Endometrium (tissue), 2 donors: ENCODE measurements at regions not wholly inside any gene's neighbourhood (a gene's known extent, or its start where the extent isn't known, plus 50 kb on each side); places are given as distances from the start of the nearest gene placed in this dataset.

ENCODE experiments used
- FAIRE-seq: peaks from 2 replicates; lab custom pipeline; 2012; peaks lifted over from hg19 to GRCh38; lab: Jason Lieb, UNC
- donor health status: control.
- donor health status: control.

DNA sequence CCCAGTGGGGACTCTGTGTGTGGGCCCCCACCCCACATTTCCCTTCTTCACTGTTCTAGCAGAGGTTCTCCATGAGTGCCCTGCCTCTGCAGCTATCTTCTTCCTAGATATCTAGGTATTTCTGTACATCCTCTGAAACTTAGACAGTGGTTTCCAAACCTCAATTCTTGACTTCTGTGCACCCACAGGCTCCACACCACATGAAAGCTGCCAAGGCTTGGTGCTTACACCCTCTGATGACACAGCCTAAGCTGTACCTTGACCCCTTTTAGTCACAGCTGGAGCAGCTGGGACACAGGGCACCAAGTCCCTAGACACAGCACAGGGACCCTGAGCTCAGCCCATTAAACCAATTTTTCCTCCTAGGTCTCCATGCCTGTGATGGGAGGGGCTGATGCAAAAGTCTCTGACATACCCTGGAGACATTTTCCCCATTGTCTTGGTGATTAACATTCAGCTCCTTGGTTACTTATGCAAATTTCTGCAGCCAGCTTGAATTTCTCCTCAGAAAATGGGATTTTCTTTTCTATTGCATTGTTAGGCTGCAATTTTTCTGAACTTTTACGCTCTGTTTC is 304.5 kb downstream of the OTOL1 start:
- no peak for FAIRE-seq

DNA sequence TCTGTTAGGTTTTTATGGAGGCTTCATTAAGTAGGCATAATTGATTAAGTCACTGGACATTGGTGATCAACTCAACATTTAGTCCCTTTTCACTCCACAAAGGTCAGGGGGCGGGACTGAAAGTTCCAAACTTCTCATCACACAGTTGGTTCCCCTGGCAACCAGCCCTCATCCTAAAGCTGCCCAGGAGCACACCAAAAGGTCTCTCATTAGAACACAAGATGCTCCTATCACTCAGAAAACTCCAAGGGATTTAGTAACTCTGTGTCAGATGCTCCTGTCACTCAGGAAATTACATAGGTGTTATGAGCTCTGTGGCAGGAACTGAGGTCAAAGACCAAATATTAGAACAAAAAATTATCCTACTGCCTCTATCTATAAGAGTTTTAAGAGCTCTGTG is 321.5 kb downstream of the OTOL1 start:
- FAIRE-seq: no peak

GRCh38 chr3:161821591-161821990 is 325.0 kb downstream of the OTOL1 start:
- no peak for FAIRE-seq

DNA sequence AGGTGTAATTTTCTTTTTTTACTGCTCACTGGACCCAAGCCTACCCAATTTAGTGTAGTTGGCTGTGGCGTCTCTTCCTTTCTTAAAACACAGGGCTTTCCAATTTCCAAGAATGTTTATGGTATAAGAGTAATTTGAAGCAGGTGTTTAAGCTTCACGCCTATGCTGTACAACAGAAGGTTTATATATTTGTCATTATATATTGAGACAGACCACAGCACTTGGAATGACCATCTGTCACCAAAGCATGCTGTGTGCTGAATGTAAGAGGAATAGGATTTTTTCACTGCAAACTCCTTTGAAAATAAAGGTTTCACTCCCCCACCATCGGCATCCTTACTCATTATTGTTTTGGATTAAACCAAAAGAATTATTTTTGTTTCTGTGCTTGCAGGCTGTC is 325.7 kb downstream of the OTOL1 start:
- FAIRE-seq: peak; percentile 84

DNA sequence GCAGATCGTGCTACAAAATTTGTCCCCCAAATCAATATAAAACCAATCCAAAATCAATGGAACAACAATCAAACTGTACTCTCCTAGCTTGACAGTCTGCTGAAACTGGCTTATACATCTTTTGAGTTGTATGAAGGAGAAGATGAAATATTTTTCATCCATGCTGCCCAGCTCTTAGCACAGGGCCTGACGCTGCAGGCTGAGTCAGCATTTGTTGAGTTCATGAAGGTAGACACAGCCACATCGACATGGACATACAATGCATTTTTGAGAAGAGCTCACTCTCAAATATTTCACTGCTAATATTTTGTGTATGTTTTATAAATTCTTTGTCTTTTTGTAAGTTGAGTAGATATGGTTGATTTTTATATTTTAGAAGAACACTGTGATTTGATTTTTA is 327.3 kb downstream of the OTOL1 start:
- FAIRE-seq: no peak

GRCh38 chr3:161838021-161838420 is 341.4 kb downstream of the OTOL1 start:
- no peak for FAIRE-seq

DNA sequence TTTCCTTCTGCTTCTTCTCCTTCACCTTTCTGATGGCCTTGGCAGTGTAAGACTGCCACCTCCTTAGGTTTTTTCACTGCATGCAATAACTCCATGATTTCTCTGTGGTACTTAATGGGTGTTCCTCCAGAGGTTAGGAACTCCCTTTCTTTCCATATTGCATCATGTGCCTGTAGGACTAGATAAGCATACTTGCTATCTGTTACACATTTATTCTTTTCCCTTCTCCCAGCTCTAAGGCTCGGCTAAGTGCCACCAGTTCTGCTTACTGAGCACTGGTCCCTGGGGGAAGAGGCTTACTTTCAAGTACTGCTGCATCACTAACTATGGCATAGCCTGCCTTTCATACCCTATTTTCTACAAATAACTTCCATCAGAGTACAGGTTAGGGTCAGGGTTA is 351.8 kb downstream of the OTOL1 start:
- FAIRE-seq: no peak

DNA sequence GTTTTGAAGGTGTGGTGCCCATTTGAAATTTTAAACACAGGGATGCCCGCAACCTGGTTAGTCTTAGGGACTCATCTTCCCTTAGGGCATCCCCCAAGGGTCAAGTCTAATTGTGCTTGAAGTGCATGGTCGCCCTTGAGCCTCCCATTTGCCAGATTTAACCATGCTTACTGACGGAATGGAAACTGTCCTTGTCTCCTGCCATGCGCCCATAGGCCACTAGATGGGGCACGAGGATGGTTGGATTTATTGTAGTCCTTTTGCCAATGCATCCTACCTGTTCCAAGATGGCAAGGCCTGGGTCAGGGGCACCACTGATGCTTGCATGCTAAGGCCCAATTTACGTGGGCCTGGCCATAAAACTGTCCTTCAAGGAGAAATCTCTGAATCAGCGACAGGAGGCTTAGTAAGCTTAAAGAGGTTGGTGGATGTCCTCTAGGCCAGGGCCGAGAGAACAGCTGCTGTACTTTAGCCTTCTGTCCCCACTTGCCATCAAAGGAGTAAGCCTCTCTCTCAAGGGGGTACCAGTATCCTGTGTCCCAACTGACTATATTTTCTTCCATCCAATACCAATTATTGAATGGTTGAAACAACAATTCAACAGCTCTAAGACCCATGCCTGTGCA is 355.4 kb downstream of the OTOL1 start:
- FAIRE-seq: no peak

DNA sequence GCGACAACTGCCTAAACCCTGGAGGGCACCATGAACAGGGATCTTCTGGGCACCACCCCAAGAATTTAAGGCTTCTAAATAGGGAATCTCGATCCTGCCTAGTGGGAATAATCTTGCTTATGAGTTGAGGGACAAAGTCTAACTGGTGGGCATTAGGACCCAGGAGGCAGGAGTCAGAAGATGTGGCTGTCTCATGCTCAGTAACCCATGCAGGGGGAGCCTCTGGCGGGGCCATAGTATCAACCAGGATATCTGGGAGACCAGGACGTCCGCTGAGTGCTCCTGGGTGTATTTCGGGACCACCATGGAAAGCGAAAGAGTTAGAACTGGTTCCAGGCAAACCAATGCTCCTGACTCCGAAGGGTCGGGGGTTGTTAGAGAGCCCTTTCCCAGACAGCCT is 356.1 kb downstream of the OTOL1 start:
- no peak for FAIRE-seq

DNA sequence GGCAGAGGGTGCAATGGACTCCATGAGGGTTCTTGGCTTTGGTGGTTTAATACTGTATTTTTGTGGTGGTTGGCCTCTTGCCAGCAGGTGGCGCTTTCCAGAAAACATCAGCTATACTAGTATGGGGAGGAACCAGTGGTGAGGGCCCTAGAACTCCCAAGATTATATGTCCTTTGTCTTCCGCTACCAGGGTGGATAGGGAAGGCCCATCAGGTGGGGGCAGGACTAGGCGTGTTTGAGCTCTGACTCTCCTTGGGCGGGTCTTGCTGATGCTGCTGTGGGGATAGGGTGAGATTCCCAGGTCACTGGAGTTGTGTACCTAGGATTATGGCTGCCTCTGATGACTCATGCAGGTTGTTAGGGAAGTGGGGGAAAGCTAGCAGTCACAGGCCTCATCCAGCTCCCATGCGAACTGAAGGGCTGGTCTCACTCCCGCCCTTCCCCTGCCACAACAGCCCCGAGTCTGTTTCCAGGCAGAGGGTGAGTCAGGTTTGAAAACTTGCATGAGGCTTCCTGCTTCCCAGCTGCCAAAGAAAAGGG is 357.7 kb downstream of the OTOL1 start:
- FAIRE-seq: no peak

GRCh38 chr3:161859057-161859456 is 362.4 kb downstream of the OTOL1 start:
- FAIRE-seq: no peak

GRCh38 chr3:161859865-161860450 is 363.4 kb downstream of the OTOL1 start:
- FAIRE-seq: no peak

GRCh38 chr3:161863775-161864174 is 367.2 kb downstream of the OTOL1 start:
- FAIRE-seq: no peak

- FAIRE-seq: no peak
Observed at GRCh38 chr3:161866176-161866575, 369.6 kb downstream of the OTOL1 start.

GRCh38 chr3:161875483-161875882 is 378.9 kb downstream of the OTOL1 start:
- no peak for FAIRE-seq

- FAIRE-seq: no peak
Observed at GRCh38 chr3:161879470-161879869, 382.9 kb downstream of the OTOL1 start.

DNA sequence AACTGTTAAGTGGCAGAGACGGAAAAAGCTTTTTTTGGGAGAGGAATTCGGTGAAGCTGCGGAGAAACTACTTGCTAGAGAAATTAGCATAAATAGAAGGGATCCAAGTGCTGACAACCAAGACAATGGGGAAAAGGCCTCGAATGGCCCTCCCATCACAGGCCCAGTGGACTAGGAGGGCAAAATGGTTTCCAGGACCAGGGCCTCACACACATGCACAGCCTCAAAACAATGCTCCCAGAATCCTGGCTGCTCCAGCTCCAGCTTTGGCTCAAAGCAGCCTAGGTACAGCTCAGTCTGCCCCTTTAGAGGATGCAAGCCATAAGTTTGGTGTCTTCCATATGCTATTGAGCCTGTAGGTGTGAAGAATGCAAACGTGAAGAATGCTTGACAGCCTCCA is 388.2 kb downstream of the OTOL1 start:
- FAIRE-seq: no peak

- no peak for FAIRE-seq
Observed at GRCh38 chr3:161890147-161890625, 393.6 kb downstream of the OTOL1 start.

GRCh38 chr3:161893972-161894371 is 397.4 kb downstream of the OTOL1 start:
- no peak for FAIRE-seq

DNA sequence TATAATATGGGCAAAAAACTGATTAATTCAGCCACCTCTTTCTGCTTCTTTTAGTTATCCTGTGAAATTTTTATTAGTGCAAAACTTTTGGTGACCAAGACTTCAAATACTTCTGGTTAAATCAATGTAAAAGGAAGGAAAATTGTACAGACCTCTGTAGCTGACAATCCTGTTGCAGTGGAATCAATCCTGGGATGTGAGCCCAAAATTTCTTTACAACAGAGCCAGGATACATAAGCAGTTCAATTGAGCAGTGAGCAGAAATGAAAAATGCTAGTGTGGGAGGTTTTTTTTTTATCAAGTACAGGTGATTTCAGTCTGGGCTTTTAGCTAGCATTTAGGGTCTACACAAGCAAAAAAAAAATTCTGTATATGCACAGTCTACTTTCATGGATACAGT is 398.0 kb downstream of the OTOL1 start:
- FAIRE-seq: no peak

- no peak for FAIRE-seq
Observed at GRCh38 chr3:161905520-161906132, 409.0 kb downstream of the OTOL1 start.

DNA sequence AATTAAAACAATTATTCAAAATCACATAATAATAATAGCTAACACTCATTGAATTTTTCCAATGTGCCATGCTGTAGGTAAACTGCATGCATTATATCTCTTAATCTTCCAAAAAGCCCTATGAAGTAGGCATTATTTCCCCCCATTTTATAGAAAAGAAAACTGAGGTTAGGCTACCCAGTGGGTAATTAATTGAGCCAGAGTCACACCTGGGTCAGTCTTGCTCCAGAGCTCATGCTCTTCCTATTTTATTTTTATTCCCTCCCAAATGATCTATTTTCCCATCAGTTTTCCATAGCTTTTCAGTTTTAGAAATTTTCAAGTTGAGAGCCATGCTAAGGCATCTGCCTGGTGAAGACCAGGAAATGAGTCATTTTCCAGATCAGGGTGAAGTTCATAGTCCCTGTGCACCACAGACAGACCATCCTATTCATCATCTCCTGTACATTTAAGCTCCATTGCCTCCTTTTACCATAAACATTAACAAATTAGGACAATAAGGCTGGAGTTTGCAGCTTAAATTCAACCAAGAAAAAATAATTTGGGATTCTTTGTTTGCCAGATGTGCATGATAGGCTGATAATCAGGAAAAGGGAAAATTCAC is 417.3 kb downstream of the OTOL1 start:
- no peak for FAIRE-seq
